Liver (tissue), 3 donors: ENCODE measurements at regions not wholly inside any gene's neighbourhood (a gene's known extent, or its start where the extent isn't known, plus 50 kb on each side); places are given as distances from the start of the nearest gene placed in this dataset.

ENCODE experiments used
- CTCF ChIP-seq: fragments of 150-350 bp; IDR thresholded peaks from 2 replicates; pipeline ENCODE4 v1.5.1; 2017; ENCODE audit warnings: improper control_type of control experiment, low read depth, low read length; ENCODE audit not compliant: missing input control
- EGR1 ChIP-seq, 2 donors: IDR thresholded peaks; 2 replicates each; pipeline ENCODE4 v1.6.1; 2016 to 2018; ENCODE audit warnings: antibody characterized with exemption in 2 of 2, low read depth in 2 of 2
- GABPA ChIP-seq, 2 donors: IDR thresholded peaks in 1 of 2; conservative IDR thresholded peaks in 1 of 2; 2 replicates each; pipeline ENCODE4 v1.6.1; 2016; ENCODE audit warnings: antibody characterized with exemption in 2 of 2, mild to moderate bottlenecking in 1 of 2, moderate library complexity in 1 of 2
- RAD21 ChIP-seq, 2 donors: IDR thresholded peaks; 2 replicates each; pipeline ENCODE4 v1.6.1; 2016; ENCODE audit warnings: antibody characterized with exemption in 2 of 2, mild to moderate bottlenecking in 2 of 2
- REST ChIP-seq: IDR thresholded peaks from 2 replicates; pipeline ENCODE4 v1.6.1; 2016; ENCODE audit warnings: antibody characterized with exemption, mild to moderate bottlenecking
- RXRA ChIP-seq, 2 donors: IDR thresholded peaks; 2 replicates each; pipeline ENCODE4 v1.6.1; 2017 to 2018; ENCODE audit warnings: antibody characterized with exemption in 2 of 2, mild to moderate bottlenecking in 1 of 2
- donor health status: healthy.
- donor health status: healthy.

DNA sequence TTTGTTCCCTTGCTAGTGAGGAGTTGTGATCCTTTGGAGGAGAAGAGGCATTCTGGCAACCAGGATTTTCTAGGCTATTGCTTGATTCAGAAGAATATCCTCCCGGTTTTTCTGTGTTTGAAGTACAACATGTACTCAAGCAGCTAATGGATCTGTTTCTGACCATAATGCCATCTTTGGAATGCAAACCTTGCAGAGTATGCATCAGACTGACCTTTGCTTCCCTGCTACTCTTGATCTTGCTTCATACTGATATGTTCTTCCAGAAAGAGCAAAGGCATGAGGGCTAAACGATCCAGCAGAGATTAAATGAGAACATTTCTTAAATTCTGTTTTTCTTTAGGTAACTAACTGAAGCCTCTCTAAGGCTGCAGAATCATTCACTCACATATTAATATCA is 265.4 kb upstream of the SLC7A11 start:
- TF ChIP-seq CTCF (no peak), RAD21 (IDR thresholded peaks at IDR 0.05) (no peak), REST (no peak), EGR1 (IDR thresholded peaks at IDR 0.05; ENCODE audit: low read depth in 2 of 2) (no peak), GABPA (IDR thresholded peaks at IDR 0.05 in 1 of 2, conservative IDR thresholded peaks at IDR 0.05 in 1 of 2) (no peak), RXRA (IDR thresholded peaks at IDR 0.05) (no peak)
